ENCODE measurements at regions not wholly inside any gene's neighbourhood (a gene's known extent, or its start where the extent isn't known, plus 50 kb on each side); places are given as distances from the start of the nearest gene placed in this dataset.
"Not testable (repeated sequence)": the region's sequence is repeated elsewhere in the genome, so short reads cannot be mapped to it uniquely, and the experiment has no call there.

DNA sequence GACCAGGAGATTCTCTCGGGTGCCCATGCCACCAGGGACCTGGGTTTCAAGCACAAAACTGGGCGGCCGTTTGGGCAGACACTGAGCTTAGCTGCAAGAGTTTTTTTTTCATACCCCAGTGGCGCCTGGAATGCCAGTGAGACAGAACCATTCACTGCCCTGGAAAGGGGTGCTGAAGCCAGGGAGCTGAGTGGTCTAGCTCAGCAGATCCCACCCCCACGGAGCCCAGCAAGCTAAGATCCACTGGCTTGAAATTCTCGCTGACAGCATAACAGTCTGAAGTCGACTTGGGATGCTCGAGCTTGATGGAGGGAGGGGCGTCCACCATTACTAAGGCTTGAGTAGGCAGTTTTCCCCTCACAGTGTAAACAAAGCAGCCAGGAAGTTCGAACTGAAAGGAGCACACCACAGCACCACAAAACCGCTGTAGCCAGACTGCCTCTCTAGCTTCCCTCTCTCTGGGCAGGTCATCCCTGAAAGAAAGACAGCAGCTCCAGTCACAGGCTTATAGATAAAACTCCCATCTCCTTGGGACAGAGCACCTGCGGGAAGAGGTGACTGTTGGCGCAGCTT lies 157.7 kb downstream of the GIPC2 start:
- TF ChIP-seq, protein P1, sequence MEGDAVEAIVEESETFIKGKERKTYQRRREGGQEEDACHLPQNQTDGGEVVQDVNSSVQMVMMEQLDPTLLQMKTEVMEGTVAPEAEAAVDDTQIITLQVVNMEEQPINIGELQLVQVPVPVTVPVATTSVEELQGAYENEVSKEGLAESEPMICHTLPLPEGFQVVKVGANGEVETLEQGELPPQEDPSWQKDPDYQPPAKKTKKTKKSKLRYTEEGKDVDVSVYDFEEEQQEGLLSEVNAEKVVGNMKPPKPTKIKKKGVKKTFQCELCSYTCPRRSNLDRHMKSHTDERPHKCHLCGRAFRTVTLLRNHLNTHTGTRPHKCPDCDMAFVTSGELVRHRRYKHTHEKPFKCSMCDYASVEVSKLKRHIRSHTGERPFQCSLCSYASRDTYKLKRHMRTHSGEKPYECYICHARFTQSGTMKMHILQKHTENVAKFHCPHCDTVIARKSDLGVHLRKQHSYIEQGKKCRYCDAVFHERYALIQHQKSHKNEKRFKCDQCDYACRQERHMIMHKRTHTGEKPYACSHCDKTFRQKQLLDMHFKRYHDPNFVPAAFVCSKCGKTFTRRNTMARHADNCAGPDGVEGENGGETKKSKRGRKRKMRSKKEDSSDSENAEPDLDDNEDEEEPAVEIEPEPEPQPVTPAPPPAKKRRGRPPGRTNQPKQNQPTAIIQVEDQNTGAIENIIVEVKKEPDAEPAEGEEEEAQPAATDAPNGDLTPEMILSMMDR (IDR thresholded peaks at IDR 0.05; ENCODE audit: low read depth, low read length) = not testable (repeated sequence)
- not testable (repeated sequence) for TF ChIP-seq EZH2phosphoT487 (IDR thresholded peaks at IDR 0.05; ENCODE audit: low read depth)

All from OCI-LY3 (cell line).